ENCODE measurements at regions not wholly inside any gene's neighbourhood (a gene's known extent, or its start where the extent isn't known, plus 50 kb on each side); places are given as distances from the start of the nearest gene placed in this dataset.

DNA sequence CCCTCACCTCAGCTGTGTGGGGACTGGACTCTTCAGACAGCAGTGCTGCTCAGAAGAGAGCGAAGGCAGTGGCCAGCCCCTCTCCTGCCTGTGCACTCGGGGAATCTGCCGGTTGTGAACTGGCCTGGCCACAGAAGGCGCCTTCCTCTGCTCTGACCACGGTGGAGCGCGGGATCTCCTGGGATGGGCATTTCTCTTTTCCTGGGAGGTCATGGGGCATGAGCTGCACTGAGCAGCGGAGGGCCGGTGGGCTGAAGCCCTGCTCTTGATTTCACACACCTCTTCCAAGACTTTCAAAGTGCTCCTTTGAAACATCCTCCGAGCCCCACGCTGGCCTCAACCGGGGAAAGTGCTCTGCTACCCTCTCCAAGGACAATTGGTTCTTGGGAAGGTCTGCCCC lies 125.6 kb upstream of the FAM20C start:
- H3K79me2 ChIP-seq (ENCODE audit: control insufficient read depth in 1 of 2, insufficient read depth in 2 of 2, low read length in 2 of 2) = no peaks in the 10 kb centered on the region
- no peak overlapping the region for H3K27ac ChIP-seq (ENCODE audit: low read depth, low read length)
- H3K14ac ChIP-seq (ENCODE audit: insufficient read length) = no peak overlapping the region
- WGBS, 2 experiments (ENCODE audit: extremely low coverage in 1 of 2, insufficient coverage in 1 of 2, insufficient read length in 1 of 2, insufficient replicate concordance in 2 of 2, low coverage in 1 of 2, low lambda C conversion rate in 2 of 2, missing lambda C conversion rate in 1 of 2) = 91% methylated on average over 12 of the region's 12 CpGs; no CpG with 5 or more reads in 1 of the 2 experiments
- no peak overlapping the region for H2BK5ac ChIP-seq (ENCODE audit: low read depth, low read length)
- ChIA-PET POLR2A (ENCODE audit: partially characterized antibody) (no interaction called here), CTCF (ENCODE audit: partially characterized antibody) (interaction anchor here (0.7 to 5.2 kb wide), 11 partner anchors 13 to 709 kb away, joined by 3 to 21 read pairs (median 4); no protein-coding TSS in a partner anchor)
- no peak for TF ChIP-seq POLR2A (IDR thresholded peaks at IDR 0.05; ENCODE audit: control extremely low read depth in 1 of 2, low read depth in 2 of 2, low read length in 2 of 2)
- no peak for TF ChIP-seq RXRA (IDR thresholded peaks at IDR 0.05; ENCODE audit: insufficient read depth, low read depth, low read length)
- no peak for TF ChIP-seq KDM5A (IDR thresholded peaks at IDR 0.05; ENCODE audit: low read length)
- TF ChIP-seq FOSL1 (IDR thresholded peaks at IDR 0.05; ENCODE audit: insufficient read depth, low read depth, low read length) = no peak
- no peak overlapping the region for H3K9ac ChIP-seq (replicated peaks in 1 of 4; ENCODE audit: extremely low read depth in 1 of 4, low read depth in 3 of 4, low read length in 3 of 4)
- no peaks in the 10 kb centered on the region for H3K36me3 ChIP-seq (ENCODE audit: control insufficient read depth in 2 of 4, insufficient read depth in 4 of 4, low read length in 3 of 4)
- no peak overlapping the region for H2BK20ac ChIP-seq (ENCODE audit: low read length)
- 0 out of 2 replicates have a peak overlapping the region, but pooled peaks have one; percentile 27 for H2BK12ac ChIP-seq (ENCODE audit: low read depth, low read length)
- no peak for FAIRE-seq
- H2AK5ac ChIP-seq (ENCODE audit: low read depth, low read length) = no peak overlapping the region
- H3K4ac ChIP-seq (replicated peaks; ENCODE audit: insufficient read length, low read depth, low read length) = no peak overlapping the region
- peaks cover 0 to 7% (median 0%) of the 10 kb centered on the region in 4 experiments; a peak in 1 of 7 replicates for H3K4me1 ChIP-seq (replicated peaks in 1 of 4; ENCODE audit: control insufficient read depth in 3 of 4, insufficient read depth in 4 of 4, low read length in 3 of 4)
- no peak overlapping the region for H3K4me2 ChIP-seq (ENCODE audit: insufficient read depth in 1 of 2, low read depth in 2 of 2, low read length in 2 of 2)
- no peak overlapping the region for H4K91ac ChIP-seq (replicated peaks; ENCODE audit: insufficient read length, low read length)
- DNase-seq (ENCODE audit: low read depth in 1 of 2, low spot score in 2 of 2) = no peak
- H3K79me1 ChIP-seq (ENCODE audit: low read depth, low read length) = no peaks in the 10 kb centered on the region
- H2AFZ ChIP-seq (ENCODE audit: low read length) = no peak overlapping the region
- H3K23me2 ChIP-seq (ENCODE audit: low read depth, low read length) = no peaks in the 10 kb centered on the region
- H4K8ac ChIP-seq (ENCODE audit: extremely low read depth, insufficient read depth, low read length) = no peak overlapping the region; the same call in 1 of the 2 replicates
- H3K18ac ChIP-seq (ENCODE audit: extremely low read depth, low read length) = no peak overlapping the region
- H4K20me1 ChIP-seq (replicated peaks in 1 of 2; ENCODE audit: control insufficient read depth in 1 of 2, insufficient read depth in 2 of 2, low read length in 2 of 2) = no peaks in the 10 kb centered on the region
- H2BK120ac ChIP-seq (replicated peaks; ENCODE audit: low read depth, low read length) = no peak overlapping the region
- no peaks in the 10 kb centered on the region; a peak in 1 of 4 replicates for H3K9me3 ChIP-seq (ENCODE audit: insufficient read depth in 2 of 2, low read depth in 1 of 2, low read length in 1 of 2)
- no peaks in the 10 kb centered on the region for H3K27me3 ChIP-seq (replicated peaks in 1 of 4; ENCODE audit: control insufficient read depth in 3 of 4, extremely low read depth in 1 of 4, insufficient read depth in 3 of 4, low read length in 3 of 4)
- H2BK15ac ChIP-seq (ENCODE audit: low read length) = no peak overlapping the region
- H3K23ac ChIP-seq (ENCODE audit: insufficient read length) = no peak overlapping the region
- no peak overlapping the region for H4K5ac ChIP-seq (ENCODE audit: insufficient read length, low read depth, low read length)
- no peak overlapping the region for H3K4me3 ChIP-seq (ENCODE audit: extremely low read depth in 1 of 4, insufficient read depth in 2 of 4, low read depth in 3 of 4, low read length in 4 of 4)
- no peak overlapping the region for H3K56ac ChIP-seq (replicated peaks; ENCODE audit: insufficient read length, low read depth, low read length)

All from H1 (cell line).